ENCODE measurements at regions not wholly inside any gene's neighbourhood (a gene's known extent, or its start where the extent isn't known, plus 50 kb on each side); places are given as distances from the start of the nearest gene placed in this dataset.

DNA sequence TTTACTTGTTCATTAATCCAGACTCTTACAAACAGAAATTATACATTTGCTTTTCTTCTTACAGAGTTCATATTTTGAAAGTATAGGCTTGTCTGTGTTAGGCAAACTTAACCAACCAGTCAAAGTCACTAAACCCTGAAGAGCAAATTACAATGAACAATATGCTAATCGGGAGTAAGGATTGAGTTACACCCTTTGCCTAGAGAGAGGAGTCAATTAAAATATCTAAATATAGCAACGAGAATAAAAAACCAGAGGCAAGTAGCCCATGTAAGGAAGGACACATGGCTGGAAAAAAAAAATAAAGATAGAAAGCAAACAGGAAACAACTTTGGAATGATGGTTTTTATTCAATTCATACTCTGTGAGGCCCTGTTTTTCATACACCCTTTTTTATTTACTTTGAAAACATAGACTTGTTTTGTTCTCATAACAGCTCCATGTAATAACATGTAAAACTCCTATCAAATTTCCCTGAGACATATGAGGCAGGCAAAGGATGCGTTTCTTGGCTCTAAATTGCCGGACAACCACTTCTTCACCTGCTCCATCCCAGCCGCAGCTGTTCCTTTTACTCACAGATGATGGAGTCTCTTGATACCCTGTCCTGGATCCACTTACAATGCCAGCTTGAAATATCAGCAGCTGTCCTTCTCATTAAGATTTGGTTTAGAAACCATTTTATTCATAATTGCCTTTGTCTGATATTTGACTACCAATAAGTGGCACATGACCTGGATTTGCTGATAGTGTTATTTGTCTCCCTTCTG is 767.7 kb upstream of the GCFC2 start:
- Histone ChIP-seq H3K4me1 (ENCODE audit: insufficient read depth) (no peaks in the 10 kb centered on the region), H3K9me2 (replicated peaks; ENCODE audit: insufficient read depth) (no peaks in the 10 kb centered on the region), H3K4me2 (no peak overlapping the region), H3K4me3 (no peak overlapping the region), H4K20me1 (ENCODE audit: insufficient read depth, poor library complexity, severe bottlenecking) (no peaks in the 10 kb centered on the region), H2AFZ (no peak overlapping the region), H3K27ac (no peak overlapping the region), H3K79me2 (no peaks in the 10 kb centered on the region), H3K9me3 (ENCODE audit: low read depth) (no peaks in the 10 kb centered on the region), H3K36me3 (replicated peaks; ENCODE audit: insufficient read depth, low read depth) (no peaks in the 10 kb centered on the region), H3K27me3 (no peaks in the 10 kb centered on the region)
- TF ChIP-seq EZH2 (IDR thresholded peaks at IDR 0.05; ENCODE audit: borderline replicate concordance) (no peak), EZH2phosphoT487 (IDR thresholded peaks at IDR 0.05; ENCODE audit: low read depth, severe bottlenecking, unreplicated experiment) (no peak)
- TF ChIP-seq, protein P1, sequence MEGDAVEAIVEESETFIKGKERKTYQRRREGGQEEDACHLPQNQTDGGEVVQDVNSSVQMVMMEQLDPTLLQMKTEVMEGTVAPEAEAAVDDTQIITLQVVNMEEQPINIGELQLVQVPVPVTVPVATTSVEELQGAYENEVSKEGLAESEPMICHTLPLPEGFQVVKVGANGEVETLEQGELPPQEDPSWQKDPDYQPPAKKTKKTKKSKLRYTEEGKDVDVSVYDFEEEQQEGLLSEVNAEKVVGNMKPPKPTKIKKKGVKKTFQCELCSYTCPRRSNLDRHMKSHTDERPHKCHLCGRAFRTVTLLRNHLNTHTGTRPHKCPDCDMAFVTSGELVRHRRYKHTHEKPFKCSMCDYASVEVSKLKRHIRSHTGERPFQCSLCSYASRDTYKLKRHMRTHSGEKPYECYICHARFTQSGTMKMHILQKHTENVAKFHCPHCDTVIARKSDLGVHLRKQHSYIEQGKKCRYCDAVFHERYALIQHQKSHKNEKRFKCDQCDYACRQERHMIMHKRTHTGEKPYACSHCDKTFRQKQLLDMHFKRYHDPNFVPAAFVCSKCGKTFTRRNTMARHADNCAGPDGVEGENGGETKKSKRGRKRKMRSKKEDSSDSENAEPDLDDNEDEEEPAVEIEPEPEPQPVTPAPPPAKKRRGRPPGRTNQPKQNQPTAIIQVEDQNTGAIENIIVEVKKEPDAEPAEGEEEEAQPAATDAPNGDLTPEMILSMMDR (IDR thresholded peaks at IDR 0.05; ENCODE audit: poor library complexity), result no peak
- 82% methylated on average over 5 of the region's 5 CpGs for WGBS (ENCODE audit: low lambda C conversion rate, missing lambda C conversion rate)
- no peak for DNase-seq (ENCODE audit: low spot score)

DNA sequence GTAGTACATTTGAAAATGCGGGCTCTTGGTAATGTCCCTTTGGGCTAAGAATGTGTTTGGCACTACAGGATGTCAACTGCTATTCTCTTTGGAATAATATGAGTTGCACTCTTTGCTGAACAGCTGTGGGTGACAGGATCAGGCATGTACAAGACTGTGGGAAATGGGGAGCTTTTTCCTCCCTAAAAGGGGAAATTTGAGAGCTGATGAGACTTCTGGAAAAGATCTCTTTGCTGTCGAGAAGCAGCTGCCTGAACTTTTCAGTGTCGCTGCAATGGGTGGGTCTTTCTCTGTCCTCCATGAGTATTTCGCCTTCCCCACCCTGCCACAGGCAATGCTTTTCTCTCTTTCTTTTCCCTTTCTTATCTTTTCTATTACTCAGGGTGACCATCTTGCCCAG is 762.2 kb upstream of the GCFC2 start:
- 94% methylated on average over 4 of the region's 4 CpGs for WGBS (ENCODE audit: low lambda C conversion rate, missing lambda C conversion rate)
- no peak for DNase-seq (ENCODE audit: low spot score)
- TF ChIP-seq EZH2 (IDR thresholded peaks at IDR 0.05; ENCODE audit: borderline replicate concordance) (no peak), EZH2phosphoT487 (IDR thresholded peaks at IDR 0.05; ENCODE audit: low read depth, severe bottlenecking, unreplicated experiment) (no peak)
- TF ChIP-seq, protein P1 (IDR thresholded peaks at IDR 0.05; ENCODE audit: poor library complexity), result no peak
- Histone ChIP-seq H3K9me3 (ENCODE audit: low read depth) (no peaks in the 10 kb centered on the region), H3K4me2 (no peak overlapping the region), H3K36me3 (replicated peaks; ENCODE audit: insufficient read depth, low read depth) (no peaks in the 10 kb centered on the region), H3K27me3 (no peaks in the 10 kb centered on the region), H3K4me1 (ENCODE audit: insufficient read depth) (no peaks in the 10 kb centered on the region), H3K9me2 (replicated peaks; ENCODE audit: insufficient read depth) (no peaks in the 10 kb centered on the region), H2AFZ (no peak overlapping the region), H4K20me1 (ENCODE audit: insufficient read depth, poor library complexity, severe bottlenecking) (no peaks in the 10 kb centered on the region), H3K4me3 (no peak overlapping the region), H3K27ac (no peak overlapping the region), H3K79me2 (no peaks in the 10 kb centered on the region)

DNA sequence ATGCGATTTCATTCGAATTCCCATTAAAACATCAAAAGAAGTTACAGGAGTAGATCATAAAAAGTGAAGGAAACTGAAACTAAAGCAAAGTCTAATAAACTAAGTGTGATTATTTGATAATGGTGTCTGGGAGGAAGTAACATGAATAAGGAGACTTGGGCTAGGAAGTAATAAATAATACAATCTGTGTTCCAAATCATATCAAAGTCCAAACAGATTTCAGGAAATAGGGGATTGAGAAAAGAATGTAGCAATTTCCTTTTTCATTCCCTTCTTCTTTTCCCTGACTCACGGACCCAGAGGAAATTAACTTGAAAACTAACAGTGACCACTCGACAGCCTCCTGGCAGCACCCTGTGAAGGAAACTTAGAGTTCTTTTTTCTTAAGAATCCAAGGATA is 758.4 kb upstream of the GCFC2 start:
- H3K9me3 ChIP-seq (ENCODE audit: low read depth), result no peaks in the 10 kb centered on the region
- H3K27ac ChIP-seq, result no peak overlapping the region
- H2AFZ ChIP-seq, result no peak overlapping the region
- H3K4me2 ChIP-seq, result no peak overlapping the region
- no peaks in the 10 kb centered on the region for H3K79me2 ChIP-seq
- TF ChIP-seq, protein P1 (IDR thresholded peaks at IDR 0.05; ENCODE audit: poor library complexity), result no peak
- no peak for TF ChIP-seq EZH2phosphoT487 (IDR thresholded peaks at IDR 0.05; ENCODE audit: low read depth, severe bottlenecking, unreplicated experiment)
- TF ChIP-seq EZH2 (IDR thresholded peaks at IDR 0.05; ENCODE audit: borderline replicate concordance), result no peak
- no peak overlapping the region for H3K4me3 ChIP-seq
- H4K20me1 ChIP-seq (ENCODE audit: insufficient read depth, poor library complexity, severe bottlenecking), result no peaks in the 10 kb centered on the region
- no peaks in the 10 kb centered on the region for H3K9me2 ChIP-seq (replicated peaks; ENCODE audit: insufficient read depth)
- no peaks in the 10 kb centered on the region for H3K36me3 ChIP-seq (replicated peaks; ENCODE audit: insufficient read depth, low read depth)
- H3K27me3 ChIP-seq, result no peaks in the 10 kb centered on the region
- no peak for DNase-seq (ENCODE audit: low spot score)
- 55% methylated on average over 4 of the region's 4 CpGs for WGBS (ENCODE audit: low lambda C conversion rate, missing lambda C conversion rate)
- no peaks in the 10 kb centered on the region for H3K4me1 ChIP-seq (ENCODE audit: insufficient read depth)

Measured in hepatocyte (in vitro differentiated cells).